ENCODE measurements at regions not wholly inside any gene's neighbourhood (a gene's known extent, or its start where the extent isn't known, plus 50 kb on each side); places are given as distances from the start of the nearest gene placed in this dataset.

DNA sequence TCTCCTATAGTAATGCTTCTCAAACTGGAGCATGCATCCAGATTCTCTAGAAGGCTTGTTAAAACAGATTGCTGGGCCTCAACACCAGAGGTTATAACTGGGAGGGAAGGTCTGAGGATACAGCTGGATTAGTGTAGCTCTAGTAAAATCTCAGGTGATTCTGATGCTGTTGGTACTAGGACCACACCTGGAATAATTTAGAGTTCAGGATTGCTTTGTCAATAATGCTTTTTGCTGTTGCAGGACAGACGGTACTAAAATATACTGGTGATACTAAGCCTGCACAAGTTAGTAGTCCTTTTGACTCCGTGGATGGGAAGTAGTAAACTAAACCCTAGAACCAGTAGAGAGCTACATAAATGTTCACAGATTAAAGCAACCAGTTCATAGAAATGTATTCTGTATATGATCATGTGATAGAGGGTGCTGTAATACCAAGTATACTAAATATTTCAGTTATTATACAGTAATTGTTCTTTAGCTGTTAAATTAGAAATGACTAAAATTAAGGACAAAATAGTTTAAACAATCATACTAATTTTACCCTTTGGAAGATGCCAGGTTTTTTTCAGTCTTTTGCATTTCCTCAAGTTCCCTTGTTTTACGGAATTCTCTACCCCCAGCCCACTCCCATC, 258.2 kb upstream of the STARD13 start:
- H3K4me3 ChIP-seq (ENCODE audit: insufficient read depth, low read depth, low read length) = no peak overlapping the region
- no peak for DNase-seq

More for the DNA sequence above, 258.2 kb upstream of the STARD13 start:
- in situ Hi-C loops (cut with MboI; ENCODE audit: low sequenced_read_pairs) = loop anchor here (5.0 to 10.0 kb wide), 2 partner anchors 179 to 959 kb away; partner anchors contain the start of gene PDS5B
- peak overlapping the region; percentile 85 to 99 for H4K8ac ChIP-seq (ENCODE audit: low read depth in 2 of 2, low read length in 2 of 2)
- H3K36me3 ChIP-seq (ENCODE audit: control insufficient read depth, insufficient read depth, low read length) = no peaks in the 10 kb centered on the region
- H2BK120ac ChIP-seq (ENCODE audit: low read depth, low read length) = peak overlapping the region; percentile 83; the same call in 1 of the 2 replicates
- no peaks in the 10 kb centered on the region for H3K27me3 ChIP-seq (ENCODE audit: control insufficient read depth, insufficient read depth, low read length)
- H3K14ac ChIP-seq (replicated peaks; ENCODE audit: low read depth, low read length) = peak overlapping the region; percentile 94
- H3K18ac ChIP-seq (ENCODE audit: low read depth, low read length) = peak overlapping the region; percentile 81; the same call in 1 of the 2 replicates
- no CpG with 5 or more reads among the region's 3 CpGs for WGBS, 2 experiments (ENCODE audit: extremely low coverage in 2 of 2, insufficient read length in 1 of 2)
- no TSS peak for BruUV-seq (replicated peaks)
- no peaks in the 10 kb centered on the region for H3K9me1 ChIP-seq (ENCODE audit: insufficient read depth, low read length)
- H3K56ac ChIP-seq (ENCODE audit: extremely low read depth, insufficient read depth, low read length) = peak overlapping the region; percentile 33; the same call in 1 of the 2 replicates
- CTCF ChIA-PET = interaction anchor here (0.9 to 1.8 kb wide), 5 partner anchors 11 to 375 kb away, joined by 3 to 9 read pairs (median 3); no protein-coding TSS in a partner anchor
- H3K4me2 ChIP-seq (ENCODE audit: low read depth, low read length) = peak overlapping the region; percentile 81; the same call in 1 of the 2 replicates
- peaks cover 5% of the 10 kb centered on the region; the same call in 1 of the 2 replicates for H3K4me1 ChIP-seq (ENCODE audit: control insufficient read depth, insufficient read depth, low read length)
- H3K9me3 ChIP-seq (ENCODE audit: control insufficient read depth, insufficient read depth, low read length) = no peaks in the 10 kb centered on the region
- peak overlapping the region; percentile 57; the same call in 1 of the 2 replicates for H2AK5ac ChIP-seq (ENCODE audit: low read depth, low read length)
- H2BK5ac ChIP-seq (ENCODE audit: low read depth, low read length, poor library complexity, severe bottlenecking) = peak overlapping the region; percentile 94
- peak overlapping the region; percentile 91; the same call in 1 of the 2 replicates for H3K9ac ChIP-seq (ENCODE audit: low read depth, low read length)
- H4K5ac ChIP-seq (ENCODE audit: low read depth, low read length) = peak overlapping the region; percentile 93; the same call in 1 of the 2 replicates
- H3K79me1 ChIP-seq (ENCODE audit: low read depth in 1 of 2, low read length in 2 of 2) = peaks cover 5 to 15% of the 10 kb centered on the region in 2 experiments; a peak in 3 of 4 replicates
- no peak overlapping the region for H2AK9ac ChIP-seq (replicated peaks; ENCODE audit: low read depth, low read length, poor library complexity)
- peak overlapping the region; percentile 83 for H3K27ac ChIP-seq (ENCODE audit: insufficient read depth, low read length)
- H2BK20ac ChIP-seq (ENCODE audit: low read depth, low read length) = peak overlapping the region; percentile 79
- TF ChIP-seq POLR2A (IDR thresholded peaks at IDR 0.05; ENCODE audit: low read depth, low read length) (no peak), MXI1 (IDR thresholded peaks at IDR 0.05; ENCODE audit: borderline replicate concordance, low read depth, low read length) (no peak), CHD1 (IDR thresholded peaks at IDR 0.05; ENCODE audit: low read depth, low read length) (no peak), CEBPB (IDR thresholded peaks at IDR 0.05; ENCODE audit: low read depth, low read length) (no peak)
- no peak overlapping the region for H2AFZ ChIP-seq (replicated peaks; ENCODE audit: low read length, poor library complexity)
- peak overlapping the region; percentile 92; the same call in 1 of the 2 replicates for H3K23ac ChIP-seq (ENCODE audit: low read depth, low read length)
- peak overlapping the region; percentile 90 for H3K4ac ChIP-seq (ENCODE audit: low read depth, low read length)
- peak overlapping the region; percentile 84; the same call in 1 of the 3 replicates for H2BK15ac ChIP-seq (ENCODE audit: low read depth, low read length)
- H4K91ac ChIP-seq (ENCODE audit: insufficient read depth, low read depth, low read length) = peak overlapping the region; percentile 57
- H4K20me1 ChIP-seq (ENCODE audit: insufficient read depth, low read length) = no peaks in the 10 kb centered on the region
- intact Hi-C loops (cut with micrococcal nuclease) = loop anchor here (1.0 to 10.0 kb wide), 4 partner anchors 180 to 899 kb away; no protein-coding TSS in a partner anchor
- ATAC-seq (ENCODE audit: low read depth) = no peak
- dilution Hi-C loops (cut with HindIII; ENCODE audit: low sequenced_read_pairs, unreplicated experiment) = no loop called here
- POLR2A ChIA-PET (ENCODE audit: unreplicated experiment) = interaction anchor here (0.6 kb wide), 1 partner anchor 33 kb away, joined by 3 read pairs; no protein-coding TSS in a partner anchor

All from IMR-90 (cell line).